DND-41 (cell line): ENCODE measurements at regions not wholly inside any gene's neighbourhood (a gene's known extent, or its start where the extent isn't known, plus 50 kb on each side); places are given as distances from the start of the nearest gene placed in this dataset.
"Not testable (repeated sequence)": the region's sequence is repeated elsewhere in the genome, so short reads cannot be mapped to it uniquely, and the experiment has no call there.

Experiments used
- ATAC-seq: fragments of 200-7000 bp; cut with Tn5 transposase; 3 replicates; pipeline ENCODE4 v1.9.1; 2021; ENCODE audit warnings: low read depth; ENCODE audit not compliant: insufficient read depth
- DNase-seq: peaks from one replicate; pipeline ENCODE4 v3.0.0-alpha.2; 2020
- H2AFZ ChIP-seq: 2 replicates; pipeline ENCODE4 v1.6.0; 2012; ENCODE audit warnings: low read depth, low read length
- H3K27ac ChIP-seq: 2 replicates; pipeline ENCODE4 v1.5.1; 2012; ENCODE audit warnings: low read length, inconsistent platforms
- H3K27me3 ChIP-seq: fragments of 200-600 bp; sonication (generic); 2 replicates; pipeline ENCODE4 v1.6.0; 2012; ENCODE audit warnings: low read length, mild to moderate bottlenecking, inconsistent platforms; ENCODE audit not compliant: insufficient read depth, poor library complexity
- H3K36me3 ChIP-seq: 2 replicates; pipeline ENCODE4 v1.5.1; 2012; ENCODE audit warnings: low read length, inconsistent platforms; ENCODE audit not compliant: insufficient read depth
- H3K4me1 ChIP-seq: 2 replicates; pipeline ENCODE4 v1.5.1; 2012; ENCODE audit warnings: mild to moderate bottlenecking, low read length; ENCODE audit not compliant: insufficient read depth
- H3K4me2 ChIP-seq: 2 replicates; pipeline ENCODE4 v1.6.0; 2012; ENCODE audit warnings: mild to moderate bottlenecking, moderate library complexity, low read length, inconsistent platforms; ENCODE audit not compliant: insufficient read depth
- H3K4me3 ChIP-seq, 2 experiments: fragments of 200-600 bp in 1 of 2; shearing (Covaris generic) in 1 of 2; 2 replicates each; pipeline ENCODE4 v1.5.1; 2012 to 2016; ENCODE audit warnings: inconsistent platforms in 2 of 2, low read length in 2 of 2, mild to moderate bottlenecking in 2 of 2, low read depth in 1 of 2, moderate library complexity in 1 of 2
- H3K79me2 ChIP-seq: 2 replicates; pipeline ENCODE4 v1.6.0; 2012; ENCODE audit warnings: low read length, inconsistent platforms; ENCODE audit not compliant: insufficient read depth
- H3K9ac ChIP-seq: 2 replicates; pipeline ENCODE4 v1.6.0; 2012; ENCODE audit warnings: low read depth, mild to moderate bottlenecking, inconsistent platforms, low read length, moderate library complexity
- H3K9me3 ChIP-seq: 2 replicates; pipeline ENCODE4 v1.5.1; 2012; ENCODE audit warnings: low read length, moderate library complexity, mild to moderate bottlenecking, inconsistent platforms; ENCODE audit not compliant: insufficient read depth, severe bottlenecking
- H4K20me1 ChIP-seq: 2 replicates; pipeline ENCODE4 v1.6.0; 2012; ENCODE audit warnings: low read length; ENCODE audit not compliant: insufficient read depth
- CTCF ChIP-seq: IDR thresholded peaks from 2 replicates; pipeline ENCODE4 v1.5.1; 2012; ENCODE audit warnings: borderline replicate concordance, low read length, moderate library complexity, mild to moderate bottlenecking; ENCODE audit not compliant: poor library complexity, severe bottlenecking; ENCODE audit errors: extremely low read depth
- EZH2 ChIP-seq: IDR thresholded peaks from 3 replicates; pipeline ENCODE4 v1.6.1; 2012; ENCODE audit warnings: borderline replicate concordance, low read depth, mild to moderate bottlenecking, moderate library complexity, low read length, inconsistent platforms; ENCODE audit not compliant: severe bottlenecking

GRCh38 chr20:51272401-51272800, 249.5 kb upstream of the KCNG1 start:
- Histone ChIP-seq H3K9me3 (peaks cover 3% of the 10 kb centered on the region), H3K27ac (no peak overlapping the region), H3K36me3 (no peaks in the 10 kb centered on the region), H3K4me3 (no peak overlapping the region), H2AFZ (no peak overlapping the region), H3K79me2 (no peaks in the 10 kb centered on the region), H3K27me3 (peaks cover 7% of the 10 kb centered on the region), H3K9ac (no peak overlapping the region), H4K20me1 (no peaks in the 10 kb centered on the region), H3K4me1 (no peaks in the 10 kb centered on the region), H3K4me2 (no peak overlapping the region)
- ATAC-seq (no peak), DNase-seq (no peak)
- TF ChIP-seq EZH2 (no peak), CTCF (no peak)

- Histone ChIP-seq H3K4me1 (no peaks in the 10 kb centered on the region), H3K9me3 (peaks cover 3% of the 10 kb centered on the region), H3K9ac (no peak overlapping the region), H3K27me3 (peaks cover 7% of the 10 kb centered on the region), H3K27ac (no peak overlapping the region), H3K4me2 (no peak overlapping the region), H2AFZ (no peak overlapping the region), H4K20me1 (no peaks in the 10 kb centered on the region), H3K4me3 (no peak overlapping the region), H3K79me2 (no peaks in the 10 kb centered on the region), H3K36me3 (no peaks in the 10 kb centered on the region)
- no peak for TF ChIP-seq CTCF
- TF ChIP-seq EZH2, result no peak
- DNase-seq, result no peak
- no peak for ATAC-seq
Observed at GRCh38 chr20:51271931-51272330, 249.0 kb upstream of the KCNG1 start.

- H3K4me2 ChIP-seq, H3K79me2 ChIP-seq, H3K4me3 ChIP-seq, DNase-seq, H2AFZ ChIP-seq, H3K9me3 ChIP-seq, H3K4me1 ChIP-seq, H3K9ac ChIP-seq, H3K36me3 ChIP-seq, H4K20me1 ChIP-seq, H3K27me3 ChIP-seq, ATAC-seq, H3K27ac ChIP-seq: not testable (repeated sequence)
Observed at GRCh38 chr20:51271289-51271688, 248.4 kb upstream of the KCNG1 start.

DNA sequence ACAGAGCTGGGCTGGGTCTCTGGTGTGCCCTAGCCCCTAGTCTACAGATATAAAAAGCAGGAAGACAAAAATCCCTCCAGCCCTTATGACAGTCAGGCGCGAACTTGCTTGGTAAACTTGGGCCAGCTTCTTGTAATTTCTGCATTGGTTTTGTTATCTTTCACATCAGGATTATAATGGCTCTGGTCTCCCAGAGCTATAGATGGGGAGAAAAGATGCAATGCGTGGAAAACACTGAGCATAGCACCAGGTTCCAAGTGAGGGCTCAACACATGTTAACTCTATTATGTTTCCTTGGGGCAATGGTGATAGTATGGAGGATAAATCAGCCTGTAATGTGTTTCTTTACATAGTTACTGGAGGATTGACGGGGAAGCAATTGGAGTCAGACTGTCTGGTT, 246.8 kb upstream of the KCNG1 start:
- no peaks in the 10 kb centered on the region for H3K4me1 ChIP-seq
- DNase-seq (no peak), ATAC-seq (no peak)
- H3K36me3 ChIP-seq, result no peaks in the 10 kb centered on the region
- TF ChIP-seq CTCF (no peak), EZH2 (no peak)
- H3K9ac ChIP-seq, result no peak overlapping the region
- no peak overlapping the region for H3K27ac ChIP-seq
- peaks cover 7% of the 10 kb centered on the region for H3K27me3 ChIP-seq
- H4K20me1 ChIP-seq, result no peaks in the 10 kb centered on the region
- no peak overlapping the region for H3K4me3 ChIP-seq
- no peak overlapping the region for H3K4me2 ChIP-seq
- H2AFZ ChIP-seq, result no peak overlapping the region
- no peaks in the 10 kb centered on the region for H3K79me2 ChIP-seq
- peaks cover 7% of the 10 kb centered on the region for H3K9me3 ChIP-seq
